Heart left ventricle (tissue), 13 donors: ENCODE measurements at regions not wholly inside any gene's neighbourhood (a gene's known extent, or its start where the extent isn't known, plus 50 kb on each side); places are given as distances from the start of the nearest gene placed in this dataset.

Source experiments
- CTCF ChIP-seq, 12 donors: fragments of 200-600 bp; sonication (generic) in 4 of 12; IDR thresholded peaks; one replicate each; pipeline versions ENCODE4 v1.5.0 to v1.8.0; 2018 to 2022; ENCODE audit warnings: antibody characterized with exemption in 12 of 12, mild to moderate bottlenecking in 5 of 12
- POLR2A ChIP-seq, 2 donors: fragments of 450-650 bp; IDR thresholded peaks; one replicate each; pipeline ENCODE4 v1.6.1; 2017; ENCODE audit warnings: antibody characterized with exemption in 2 of 2, mild to moderate bottlenecking in 2 of 2, moderate library complexity in 2 of 2
- donor health status: ischemic (EF 13 %, LVEDD 7.1; RV severe dilation, severe dysfunction).
- donor health status: DM: no; HTN: yes; CAD: no.
- donor health status: DM: no; HTN: no; CAD: no.
- donor health status: ischemic (EF 25% LVEDD 6.9; RV normal size, moderate dysfunction).
- donor health status: ischemic (EF 25% LVEDD 5.7; RV mildly dilated, moderate dysfunction).
- donor health status: ischemic (EF 35%, LVEDD 5.7; RV mildly dilated, moderate dysfunction).
- donor health status: nonischemic (EF 11% LVEDD 7.7; RV severe dilation, severe dysfunction).
- donor health status: DM: yes; HTN: yes; CAD: no.
- donor health status: PGD.
- donor health status: ischemic (EF 29% LVEDD 5.4; RV normal size, mild dysfunction).
- donor health status: nonischemic (EF 23%, LVEDD 6.1; RV moderate dilation, normal function).

GRCh38 chr6:164210783-164211182 is 796.3 kb downstream of the QKI start:
- no peak for TF ChIP-seq CTCF (IDR thresholded peaks at IDR 0.05)
- TF ChIP-seq POLR2A (IDR thresholded peaks at IDR 0.05), result no peak
